RWPE2 (cell line): ENCODE measurements at regions not wholly inside any gene's neighbourhood (a gene's known extent, or its start where the extent isn't known, plus 50 kb on each side); places are given as distances from the start of the nearest gene placed in this dataset.
A peak's percentile ranks its signal among the peaks of the same experiment; 100 is the strongest.

ENCODE experiments used
- ATAC-seq: fragments of 200-7000 bp; cut with Tn5 transposase; 3 replicates; pipeline ENCODE4 v1.9.1; 2021; ENCODE audit warnings: low read depth
- DNase-seq: peaks from one replicate; pipeline ENCODE4 v3.0.0-alpha.2; 2020; ENCODE audit warnings: low spot score
- H3K27ac ChIP-seq: fragments of 450-650 bp; 2 replicates; pipeline ENCODE4 v1.5.1; 2017; ENCODE audit warnings: mild to moderate bottlenecking; ENCODE audit not compliant: poor library complexity, severe bottlenecking
- H3K27me3 ChIP-seq: fragments of 250-450 bp; sonication (Bioruptor Pico); 2 replicates; pipeline ENCODE4 v1.5.1; 2021; ENCODE audit warnings: mild to moderate bottlenecking, moderate library complexity; ENCODE audit not compliant: insufficient read depth, poor library complexity, severe bottlenecking
- H3K36me3 ChIP-seq: fragments of 250-450 bp; sonication (Bioruptor Pico); 2 replicates; pipeline ENCODE4 v1.5.1; 2020; ENCODE audit warnings: low read depth, mild to moderate bottlenecking, moderate library complexity
- H3K4me1 ChIP-seq: fragments of 250-450 bp; sonication (Bioruptor Pico); 2 replicates; pipeline ENCODE4 v1.5.1; 2021; ENCODE audit warnings: mild to moderate bottlenecking, moderate library complexity; ENCODE audit not compliant: insufficient read depth, poor library complexity, severe bottlenecking
- H3K4me3 ChIP-seq: fragments of 250-450 bp; sonication (Bioruptor Pico); 2 replicates; pipeline ENCODE4 v1.5.1; 2021; ENCODE audit warnings: mild to moderate bottlenecking, moderate library complexity; ENCODE audit not compliant: severe bottlenecking
- H3K9me3 ChIP-seq: fragments of 250-450 bp; sonication (Bioruptor Pico); 2 replicates; pipeline ENCODE4 v1.5.1; 2021; ENCODE audit warnings: mild to moderate bottlenecking, moderate library complexity; ENCODE audit not compliant: severe bottlenecking
- CTCF ChIP-seq: fragments of 450-650 bp; IDR thresholded peaks from one replicate; pipeline ENCODE4 v1.5.1; 2017; ENCODE audit warnings: mild to moderate bottlenecking, moderate library complexity; ENCODE audit not compliant: poor library complexity, severe bottlenecking

GRCh38 chr6:30396833-30397479 lies 52.0 kb downstream of the RPP21 start:
- no peak for DNase-seq
- Histone ChIP-seq H3K27ac (no peak overlapping the region), H3K27me3 (peaks cover 6% of the 10 kb centered on the region), H3K9me3 (no peaks in the 10 kb centered on the region), H3K4me3 (no peak overlapping the region), H3K4me1 (no peaks in the 10 kb centered on the region), H3K36me3 (no peaks in the 10 kb centered on the region)
- peak; percentile 86 for ATAC-seq
- peak; percentile 86 for TF ChIP-seq CTCF

DNA sequence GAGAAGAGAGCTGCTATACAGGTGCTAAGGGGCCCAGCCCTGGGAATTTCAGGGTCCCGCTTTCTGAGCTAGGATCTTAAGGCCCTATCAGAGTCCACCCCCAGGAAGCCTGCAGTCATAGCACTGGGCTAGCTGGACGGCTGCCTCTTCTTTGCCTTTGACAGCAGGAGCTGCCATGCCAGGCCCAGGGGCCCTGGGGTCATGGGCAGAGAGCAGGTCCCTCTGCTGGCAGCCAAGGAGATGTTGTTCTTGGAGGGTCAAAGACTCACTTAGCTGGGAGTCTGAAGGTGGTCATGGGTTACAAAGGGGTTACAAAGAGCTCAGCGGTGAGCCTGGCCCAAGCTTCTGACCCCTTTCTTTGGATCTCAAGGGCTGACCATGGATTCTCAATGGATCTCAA lies 52.7 kb downstream of the RPP21 start:
- Histone ChIP-seq H3K27ac (no peak overlapping the region), H3K27me3 (peaks cover 5% of the 10 kb centered on the region), H3K4me3 (no peak overlapping the region), H3K36me3 (no peaks in the 10 kb centered on the region), H3K9me3 (no peaks in the 10 kb centered on the region), H3K4me1 (no peaks in the 10 kb centered on the region)
- DNase-seq: no peak
- ATAC-seq: no peak
- TF ChIP-seq CTCF: no peak

DNA sequence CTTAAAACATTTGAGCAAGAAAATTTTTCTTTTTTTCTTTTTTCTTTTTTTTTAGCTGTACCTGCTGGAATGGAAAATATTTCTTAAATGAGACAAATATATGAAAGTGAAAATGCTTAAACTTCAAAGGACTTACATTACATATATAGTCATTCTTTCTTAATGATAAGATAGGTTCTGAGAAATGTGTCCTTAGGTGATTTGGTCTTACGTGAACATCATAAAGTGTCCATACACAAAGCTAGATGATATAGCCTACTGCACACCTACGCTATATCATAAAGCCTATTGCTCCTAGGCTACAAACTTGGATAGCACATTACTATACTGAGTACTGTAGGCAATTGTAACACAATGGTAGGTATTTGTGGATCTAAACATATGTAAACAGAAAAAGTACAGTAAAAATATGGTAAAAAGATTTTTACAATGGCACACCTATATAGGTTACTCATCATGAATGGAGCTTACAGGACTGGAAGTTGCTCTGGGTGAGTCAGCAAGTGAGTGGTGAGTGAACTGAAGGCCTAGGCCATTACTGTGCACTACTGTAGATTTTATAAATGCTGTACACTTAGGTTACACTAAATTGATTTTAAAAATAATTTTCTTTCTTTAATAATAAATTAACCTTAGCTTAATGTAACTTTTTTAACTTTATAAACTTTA lies 54.6 kb downstream of the RPP21 start:
- H3K27me3 ChIP-seq: peaks cover 11% of the 10 kb centered on the region
- no peaks in the 10 kb centered on the region for H3K36me3 ChIP-seq
- H3K4me1 ChIP-seq: no peaks in the 10 kb centered on the region
- DNase-seq (no peak), ATAC-seq (peak; percentile 93)
- no peak overlapping the region for H3K4me3 ChIP-seq
- no peaks in the 10 kb centered on the region for H3K9me3 ChIP-seq
- no peak for TF ChIP-seq CTCF
- no peak overlapping the region for H3K27ac ChIP-seq

- no peak for ATAC-seq
- no peak for TF ChIP-seq CTCF
- peaks cover 2% of the 10 kb centered on the region for H3K9me3 ChIP-seq
Measured at GRCh38 chr6:30405934-30406333, 61.0 kb downstream of the RPP21 start.

GRCh38 chr6:30409184-30409583 lies 64.2 kb downstream of the RPP21 start:
- Histone ChIP-seq H3K36me3 (no peaks in the 10 kb centered on the region), H3K4me1 (no peaks in the 10 kb centered on the region), H3K27ac (no peak overlapping the region), H3K27me3 (peaks cover 32% of the 10 kb centered on the region), H3K4me3 (no peak overlapping the region), H3K9me3 (peaks cover 2% of the 10 kb centered on the region)
- DNase-seq: no peak
- no peak for ATAC-seq
- TF ChIP-seq CTCF: no peak

More at GRCh38 chr6:30405934-30406333, 61.0 kb downstream of the RPP21 start:
- Histone ChIP-seq H3K27me3 (peaks cover 12% of the 10 kb centered on the region), H3K27ac (no peak overlapping the region), H3K4me1 (no peaks in the 10 kb centered on the region), H3K36me3 (no peaks in the 10 kb centered on the region), H3K4me3 (no peak overlapping the region)
- DNase-seq: no peak
